CD4-positive, alpha-beta T cell (primary cell): ENCODE measurements at regions not wholly inside any gene's neighbourhood (a gene's known extent, or its start where the extent isn't known, plus 50 kb on each side); places are given as distances from the start of the nearest gene placed in this dataset.

Source experiments
- ATAC-seq: fragments of 200-7000 bp; cut with Tn5 transposase; one replicate; pipeline ENCODE4 v1.10.0; 2022; ENCODE audit warnings: mild to moderate bottlenecking; ENCODE audit not compliant: poor library complexity
- CTCF ChIA-PET: fragments of 350-600 bp; sonication (Branson Sonifier 250); formaldehyde crosslinking; loops from one replicate; lab custom pipeline; 2021; ENCODE audit warnings: antibody characterized with exemption, inconsistent platforms; lab: Charles Lee
- POLR2A ChIA-PET: fragments of 350-600 bp; sonication (Branson Sonifier 250); formaldehyde crosslinking; loops from one replicate; lab custom pipeline; 2021; ENCODE audit warnings: antibody characterized with exemption, inconsistent platforms; lab: Charles Lee
- DNase-seq, 14 experiments: peaks; one replicate each; pipeline ENCODE4 v3.0.0-alpha.2; 2013 to 2020; ENCODE audit warnings: mixed read lengths in 2 of 14
- H3K27ac ChIP-seq, 2 donors: one replicate each; pipeline versions ENCODE4 v1.5.1 to v1.7.0; 2013; ENCODE audit warnings: low read length in 2 of 2, low read depth in 1 of 2, mild to moderate bottlenecking in 1 of 2
- H3K27me3 ChIP-seq, 2 experiments: 1 replicate in 1 of 2; 2 replicates in 1 of 2; pipeline versions ENCODE4 v1.6.1 to v1.7.0; 2013; ENCODE audit warnings: low read length in 2 of 2, control low read depth in 1 of 2, mild to moderate bottlenecking in 1 of 2, moderate library complexity in 1 of 2; ENCODE audit not compliant: insufficient read depth in 2 of 2, control insufficient read depth in 1 of 2
- H3K36me3 ChIP-seq: one replicate; pipeline ENCODE4 v1.6.1; 2013; ENCODE audit warnings: low read length, control low read depth; ENCODE audit not compliant: insufficient read depth
- H3K4me1 ChIP-seq: one replicate; pipeline ENCODE4 v1.6.1; 2013; ENCODE audit warnings: low read length, control low read depth; ENCODE audit not compliant: insufficient read depth
- H3K4me3 ChIP-seq: one replicate; pipeline ENCODE4 v1.5.1; 2013; ENCODE audit warnings: mild to moderate bottlenecking, low read length, moderate library complexity
- H3K9me3 ChIP-seq, 2 experiments: 1 replicate in 1 of 2; 2 replicates in 1 of 2; pipeline versions ENCODE4 v1.6.1 to v1.7.0; 2013; ENCODE audit warnings: low read length in 2 of 2, mild to moderate bottlenecking in 2 of 2, control low read depth in 1 of 2, moderate library complexity in 1 of 2; ENCODE audit not compliant: control insufficient read depth in 1 of 2, insufficient read depth in 1 of 2
- H3K27ac Mint-ChIP-seq: one replicate; pipeline ENCODE4 v1.8.0; 2020; ENCODE audit warnings: mixed read lengths
- H3K27me3 Mint-ChIP-seq: one replicate; pipeline ENCODE4 v1.8.0; 2021; ENCODE audit warnings: mixed read lengths
- H3K36me3 Mint-ChIP-seq: one replicate; pipeline ENCODE4 v1.8.0; 2021; ENCODE audit warnings: low read depth, mixed read lengths
- H3K4me1 Mint-ChIP-seq: one replicate; pipeline ENCODE4 v1.8.0; 2021; ENCODE audit warnings: low read depth, mixed read lengths
- H3K4me3 Mint-ChIP-seq: one replicate; pipeline ENCODE4 v1.8.0; 2020; ENCODE audit warnings: mild to moderate bottlenecking, mixed read lengths
- H3K9me3 Mint-ChIP-seq: one replicate; pipeline ENCODE4 v1.8.0; 2020; ENCODE audit warnings: mixed read lengths
- CTCF ChIP-seq: fragments of 200-600 bp; IDR thresholded peaks from one replicate; pipeline ENCODE4 v1.8.0; 2022; ENCODE audit warnings: antibody characterized with exemption, mild to moderate bottlenecking
- intact Hi-C, 2 experiments: fragments of 100-400 bp; cut with DNase I in 1 of 2; cut with micrococcal nuclease in 1 of 2; formaldehyde crosslinking; loops; one replicate each; pipeline versions ENCODE4 v1.15.1 to v1.9.0; 2023 to 2025; cut with DNase I, micrococcal nuclease

GRCh38 chr15:69573815-69574475, 121.3 kb downstream of the RPLP1 start:
- Histone ChIP-seq H3K36me3 (no peaks in the 10 kb centered on the region), H3K4me1 (peaks cover 34% of the 10 kb centered on the region), H3K4me3 (no peak overlapping the region), H3K27ac (no peak overlapping the region), H3K27me3 (no peaks in the 10 kb centered on the region), H3K9me3 (no peaks in the 10 kb centered on the region)
- Mint-ChIP-seq H3K27me3 (no peaks in the 10 kb centered on the region), H3K4me1 (peaks cover 33% of the 10 kb centered on the region), H3K4me3 (no peak overlapping the region), H3K36me3 (no peaks in the 10 kb centered on the region), H3K9me3 (no peaks in the 10 kb centered on the region), H3K27ac (peak overlapping the region; percentile 68)
- CTCF ChIA-PET, result no interaction called here
- ATAC-seq, result peak; percentile 59
- POLR2A ChIA-PET, result no interaction called here
- peak in 5 of 14 experiments; percentile 14 to 42 (median 21) for DNase-seq
- intact Hi-C loops, result loop anchor here (2.0 to 10.0 kb wide), 3 partner anchors 521 to 1011 kb away; partner anchors contain the start of gene TLE3 (in 1 of the 2)
- no peak for TF ChIP-seq CTCF

- CTCF ChIA-PET, result no interaction called here
- intact Hi-C loops, result loop anchor here (2.0 to 10.0 kb wide), 3 partner anchors 520 to 1010 kb away; partner anchors contain the start of gene TLE3 (in 1 of the 2)
Observed at GRCh38 chr15:69574506-69574905, 121.9 kb downstream of the RPLP1 start.

GRCh38 chr15:69575387-69575786, 122.8 kb downstream of the RPLP1 start:
- TF ChIP-seq CTCF, result no peak
- no peak for DNase-seq

More at GRCh38 chr15:69574506-69574905, 121.9 kb downstream of the RPLP1 start:
- Histone ChIP-seq H3K4me3 (no peak overlapping the region), H3K4me1 (peaks cover 34% of the 10 kb centered on the region), H3K27me3 (no peaks in the 10 kb centered on the region), H3K27ac (no peak overlapping the region), H3K36me3 (no peaks in the 10 kb centered on the region), H3K9me3 (no peaks in the 10 kb centered on the region)
- Mint-ChIP-seq H3K4me3 (no peak overlapping the region), H3K9me3 (no peaks in the 10 kb centered on the region), H3K36me3 (no peaks in the 10 kb centered on the region), H3K27me3 (no peaks in the 10 kb centered on the region), H3K27ac (peak overlapping the region; percentile 68), H3K4me1 (peaks cover 33% of the 10 kb centered on the region)
- ATAC-seq (no peak), DNase-seq (no peak)
- no peak for TF ChIP-seq CTCF
- POLR2A ChIA-PET, result no interaction called here

More at GRCh38 chr15:69575387-69575786, 122.8 kb downstream of the RPLP1 start:
- no peak overlapping the region for H3K4me3 Mint-ChIP-seq
- H3K4me1 Mint-ChIP-seq, result peaks cover 33% of the 10 kb centered on the region
- Histone ChIP-seq H3K4me3 (no peak overlapping the region), H3K9me3 (no peaks in the 10 kb centered on the region), H3K36me3 (no peaks in the 10 kb centered on the region), H3K4me1 (peaks cover 34% of the 10 kb centered on the region), H3K27ac (no peak overlapping the region), H3K27me3 (no peaks in the 10 kb centered on the region)
- ChIA-PET CTCF (interaction anchor here (0.8 kb wide), 1 partner anchor 1147 kb away, joined by 3 read pairs; no protein-coding TSS in a partner anchor), POLR2A (no interaction called here)
- no peak overlapping the region for H3K27ac Mint-ChIP-seq
- no peaks in the 10 kb centered on the region for H3K36me3 Mint-ChIP-seq
- no peak for ATAC-seq
- no peaks in the 10 kb centered on the region for H3K27me3 Mint-ChIP-seq
- intact Hi-C loops, result loop anchor here (2.0 to 10.0 kb wide), 7 partner anchors 147 to 1009 kb away; partner anchors contain the start of gene TLE3 (in 1 of the 2)
- no peaks in the 10 kb centered on the region for H3K9me3 Mint-ChIP-seq
